ENCODE measurements at regions not wholly inside any gene's neighbourhood (a gene's known extent, or its start where the extent isn't known, plus 50 kb on each side); places are given as distances from the start of the nearest gene placed in this dataset.

DNA sequence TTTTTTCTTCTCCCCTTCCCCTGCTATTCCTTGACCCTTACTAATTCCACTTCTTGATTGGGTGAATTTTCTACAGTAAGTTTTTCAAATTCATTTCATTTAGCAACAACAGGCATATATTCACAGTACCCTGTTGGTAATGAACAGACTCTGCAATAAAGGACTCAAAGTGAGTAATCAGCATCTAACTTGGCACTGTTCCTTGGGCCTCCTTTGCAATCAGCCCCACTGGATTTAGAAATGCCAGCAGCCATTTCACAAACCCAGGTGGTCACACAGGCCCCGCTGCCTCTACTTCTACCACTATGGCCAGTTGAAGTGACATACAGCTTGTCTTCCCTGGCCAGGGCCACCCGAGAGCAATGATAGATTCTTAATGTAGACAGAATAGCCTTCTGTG, 113.8 kb downstream of the CYB561 start:
- no peak overlapping the region for H3K4me3 ChIP-seq
- no peak for TF ChIP-seq HOXA7 (CRISPR knock-in tag; IDR thresholded peaks at IDR 0.05)
- TF ChIP-seq, protein P1, sequence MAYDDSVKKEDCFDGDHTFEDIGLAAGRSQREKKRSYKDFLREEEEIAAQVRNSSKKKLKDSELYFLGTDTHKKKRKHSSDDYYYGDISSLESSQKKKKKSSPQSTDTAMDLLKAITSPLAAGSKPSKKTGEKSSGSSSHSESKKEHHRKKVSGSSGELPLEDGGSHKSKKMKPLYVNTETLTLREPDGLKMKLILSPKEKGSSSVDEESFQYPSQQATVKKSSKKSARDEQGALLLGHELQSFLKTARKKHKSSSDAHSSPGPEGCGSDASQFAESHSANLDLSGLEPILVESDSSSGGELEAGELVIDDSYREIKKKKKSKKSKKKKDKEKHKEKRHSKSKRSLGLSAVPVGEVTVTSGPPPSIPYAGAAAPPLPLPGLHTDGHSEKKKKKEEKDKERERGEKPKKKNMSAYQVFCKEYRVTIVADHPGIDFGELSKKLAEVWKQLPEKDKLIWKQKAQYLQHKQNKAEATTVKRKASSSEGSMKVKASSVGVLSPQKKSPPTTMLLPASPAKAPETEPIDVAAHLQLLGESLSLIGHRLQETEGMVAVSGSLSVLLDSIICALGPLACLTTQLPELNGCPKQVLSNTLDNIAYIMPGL (CRISPR knock-in tag; IDR thresholded peaks at IDR 0.05; ENCODE audit: borderline replicate concordance), result no peak
- TF ChIP-seq JUN (IDR thresholded peaks at IDR 0.05), result no peak
- TF ChIP-seq FOSB (CRISPR knock-in tag; IDR thresholded peaks at IDR 0.05), result no peak
- no peak for TF ChIP-seq RCOR1 (IDR thresholded peaks at IDR 0.05; ENCODE audit: low read depth, low read length)
- no peak for TF ChIP-seq SREBF2 (IDR thresholded peaks at IDR 0.05)
- no peak for TF ChIP-seq ZC3H11A (IDR thresholded peaks at IDR 0.05)
- no peak for TF ChIP-seq RARB (CRISPR knock-in tag; IDR thresholded peaks at IDR 0.05)
- no peak for TF ChIP-seq CHD2 (IDR thresholded peaks at IDR 0.05; ENCODE audit: low read length, partially characterized antibody)
- no peak for TF ChIP-seq SMC3 (IDR thresholded peaks at IDR 0.05)
- WGBS (ENCODE audit: missing lambda C conversion rate), result 100% methylated on average over 2 of the region's 2 CpGs
- H3K27ac ChIP-seq, result no peak overlapping the region
- H3K4me2 ChIP-seq, result no peak overlapping the region
- FAIRE-seq (no peak), ATAC-seq (peak in 1 of 2 experiments; percentile 34; a peak in 1 of 6 replicates), DNase-seq (ENCODE audit: low read depth in 1 of 2, low spot score in 1 of 2) (no peak)
- POLR2A ChIA-PET, result no interaction called here
- CTCF ChIA-PET, result no interaction called here
- H3K9me3 ChIP-seq, result no peaks in the 10 kb centered on the region
- peaks cover 4% of the 10 kb centered on the region; the same call in 1 of the 3 replicates for H3K4me1 ChIP-seq

GRCh38 chr17:63333869-63334268, 112.2 kb downstream of the CYB561 start:
- ChIA-PET CTCF (interaction anchor here (1.1 kb wide), 1 partner anchor 18 kb away, joined by 4 read pairs; no protein-coding TSS in a partner anchor), POLR2A (no interaction called here)
- DNase-seq (ENCODE audit: low read depth in 1 of 2, low spot score in 1 of 2) (no peak), ATAC-seq (no peak), FAIRE-seq (peak; percentile 23)
- WGBS (ENCODE audit: missing lambda C conversion rate), result 68% methylated on average over 1 of the region's 1 CpG
- Histone ChIP-seq H3K4me1 (peaks cover 4% of the 10 kb centered on the region; the same call in 1 of the 3 replicates), H3K27ac (no peak overlapping the region), H3K4me3 (no peak overlapping the region), H3K4me2 (no peak overlapping the region), H3K9me3 (no peaks in the 10 kb centered on the region)
- no peak for TF ChIP-seq ZFP36 (IDR thresholded peaks at IDR 0.05; ENCODE audit: borderline replicate concordance, partially characterized antibody)

DNA sequence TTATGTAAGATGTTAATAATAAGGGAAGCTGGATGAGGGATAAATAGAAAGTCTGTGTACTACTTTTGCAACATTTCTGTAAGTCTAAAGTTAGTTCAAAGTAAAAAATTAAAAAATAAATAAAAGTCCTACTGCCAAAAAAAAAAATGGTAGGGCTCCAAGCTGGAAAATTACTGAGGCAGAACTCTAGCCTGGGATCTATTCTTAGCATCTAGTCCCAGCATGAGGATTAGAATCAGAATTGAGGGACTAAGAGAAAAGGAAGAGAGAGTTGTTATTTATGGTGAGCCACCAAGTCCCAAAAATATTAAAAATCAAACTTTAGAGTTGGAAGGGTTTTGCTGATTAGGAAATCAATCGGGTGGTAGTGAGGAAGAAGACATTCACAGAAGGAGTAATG, 110.3 kb downstream of the CYB561 start:
- Histone ChIP-seq H3K4me2 (no peak overlapping the region), H3K4me3 (no peak overlapping the region), H3K4me1 (peaks cover 4% of the 10 kb centered on the region; the same call in 1 of the 3 replicates), H3K9me3 (no peaks in the 10 kb centered on the region), H3K27ac (no peak overlapping the region)
- FAIRE-seq (no peak), ATAC-seq (no peak), DNase-seq (ENCODE audit: low read depth in 1 of 2, low spot score in 1 of 2) (no peak)
- TF ChIP-seq JUN (IDR thresholded peaks at IDR 0.05) (no peak), CEBPB (IDR thresholded peaks at IDR 0.05) (no peak), NPAS2 (CRISPR knock-in tag; IDR thresholded peaks at IDR 0.05; ENCODE audit: borderline replicate concordance) (no peak), CHD2 (IDR thresholded peaks at IDR 0.05; ENCODE audit: low read length, partially characterized antibody) (no peak), RAD21 (conservative IDR thresholded peaks at IDR 0.05 in 1 of 2, IDR thresholded peaks at IDR 0.05 in 1 of 2) (no peak), TFCP2L1 (CRISPR knock-in tag; IDR thresholded peaks at IDR 0.05) (no peak), HOXB13 (CRISPR knock-in tag; IDR thresholded peaks at IDR 0.05; ENCODE audit: low read depth) (no peak), RARB (CRISPR knock-in tag; IDR thresholded peaks at IDR 0.05) (no peak), KDM1A (IDR thresholded peaks at IDR 0.05; ENCODE audit: low read depth) (no peak), TP53 (CRISPR knock-in tag; IDR thresholded peaks at IDR 0.05) (no peak)
- TF ChIP-seq, protein P2, sequence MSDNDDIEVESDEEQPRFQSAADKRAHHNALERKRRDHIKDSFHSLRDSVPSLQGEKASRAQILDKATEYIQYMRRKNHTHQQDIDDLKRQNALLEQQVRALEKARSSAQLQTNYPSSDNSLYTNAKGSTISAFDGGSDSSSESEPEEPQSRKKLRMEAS (IDR thresholded peaks at IDR 0.05), result no peak
- CTCF ChIA-PET, result interaction anchor here (0.9 to 1.4 kb wide), 2 partner anchors 18 to 30 kb away, joined by 3 read pairs; no protein-coding TSS in a partner anchor
- 90% methylated on average over 1 of the region's 1 CpG for WGBS (ENCODE audit: missing lambda C conversion rate)
- POLR2A ChIA-PET, result no interaction called here

DNA sequence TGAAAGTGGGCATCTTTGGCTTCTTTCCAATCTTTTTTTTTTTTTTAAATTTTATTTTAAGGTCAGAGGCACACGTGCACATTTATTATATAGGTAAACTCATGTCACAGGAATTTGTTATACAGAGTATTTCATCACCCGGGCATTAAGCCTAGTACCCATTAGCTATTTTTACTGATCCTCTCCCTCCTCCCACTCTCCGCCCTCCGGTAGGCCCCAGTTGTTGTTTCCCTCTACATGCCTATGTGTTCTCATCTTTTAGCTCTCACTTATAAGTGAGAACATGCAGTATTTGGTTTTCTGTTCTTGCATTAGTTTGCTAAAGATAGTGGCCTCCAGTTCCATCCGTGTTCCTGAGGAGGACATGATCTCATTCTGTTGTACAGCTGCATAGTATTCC, 108.5 kb downstream of the CYB561 start:
- WGBS (ENCODE audit: missing lambda C conversion rate), result 79% methylated on average over 5 of the region's 5 CpGs
- no peak for FAIRE-seq

More for the DNA sequence above, 108.5 kb downstream of the CYB561 start:
- DNase-seq (ENCODE audit: low read depth in 1 of 2, low spot score in 1 of 2), result no peak
- no peak overlapping the region for H3K4me3 ChIP-seq
- TF ChIP-seq HOXA7 (CRISPR knock-in tag; IDR thresholded peaks at IDR 0.05) (no peak), GATA3 (IDR thresholded peaks at IDR 0.05; ENCODE audit: borderline replicate concordance) (no peak), POLR2AphosphoS2 (conservative IDR thresholded peaks at IDR 0.05; ENCODE audit: low read length) (no peak), FOXS1 (CRISPR knock-in tag; IDR thresholded peaks at IDR 0.05) (no peak), CEBPB (IDR thresholded peaks at IDR 0.05) (no peak), ZC3H11A (IDR thresholded peaks at IDR 0.05) (no peak), RAD21 (conservative IDR thresholded peaks at IDR 0.05 in 1 of 2, IDR thresholded peaks at IDR 0.05 in 1 of 2) (no peak), EHF (CRISPR knock-in tag; IDR thresholded peaks at IDR 0.05) (no peak)
- TF ChIP-seq, protein P2 (IDR thresholded peaks at IDR 0.05), result no peak
- ChIA-PET CTCF (interaction anchor here (0.7 to 1.7 kb wide), 4 partner anchors 8 to 666 kb away, joined by 3 to 6 read pairs (median 4); no protein-coding TSS in a partner anchor), POLR2A (no interaction called here)
- peaks cover 4% of the 10 kb centered on the region; the same call in 1 of the 3 replicates for H3K4me1 ChIP-seq
- no peak overlapping the region for H3K27ac ChIP-seq
- H3K9me3 ChIP-seq, result no peaks in the 10 kb centered on the region
- ATAC-seq, result no peak
- H3K4me2 ChIP-seq, result no peak overlapping the region

Measured in A549 (cell line).